ENCODE measurements at regions not wholly inside any gene's neighbourhood (a gene's known extent, or its start where the extent isn't known, plus 50 kb on each side); places are given as distances from the start of the nearest gene placed in this dataset.

DNA sequence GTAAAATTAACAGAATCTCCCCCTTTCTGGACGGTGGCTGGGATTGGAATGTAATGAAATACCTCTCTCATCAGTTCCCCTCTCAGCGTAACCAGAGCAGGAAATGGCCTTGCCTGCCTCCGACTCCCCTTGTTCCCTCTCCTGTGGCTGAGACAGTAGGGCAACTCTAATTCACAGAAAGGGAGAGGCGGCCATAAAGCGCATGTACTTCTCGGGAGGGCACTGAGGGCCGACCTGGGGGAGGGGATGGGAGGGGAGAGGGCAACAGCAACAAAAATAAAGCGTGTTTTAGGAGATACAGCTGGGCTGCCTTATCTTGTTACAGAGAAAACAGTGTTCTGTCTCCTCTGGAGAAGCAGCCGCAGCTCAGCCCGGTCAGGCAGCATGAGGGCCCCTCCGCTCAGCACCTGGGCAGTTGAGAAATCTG lies 783.3 kb upstream of the ARRDC4 start:
- no peak for DNase-seq
- H3K27ac Mint-ChIP-seq = no peak overlapping the region
- no peak overlapping the region for H3K4me3 Mint-ChIP-seq
- ChIA-PET CTCF (no interaction called here), POLR2A (no interaction called here)
- no peaks in the 10 kb centered on the region for H3K4me1 Mint-ChIP-seq
- no peaks in the 10 kb centered on the region for H3K36me3 Mint-ChIP-seq (ENCODE audit: low read depth)
- H3K9me3 Mint-ChIP-seq = peaks cover 6% of the 10 kb centered on the region
- H3K27me3 Mint-ChIP-seq = no peaks in the 10 kb centered on the region

DNA sequence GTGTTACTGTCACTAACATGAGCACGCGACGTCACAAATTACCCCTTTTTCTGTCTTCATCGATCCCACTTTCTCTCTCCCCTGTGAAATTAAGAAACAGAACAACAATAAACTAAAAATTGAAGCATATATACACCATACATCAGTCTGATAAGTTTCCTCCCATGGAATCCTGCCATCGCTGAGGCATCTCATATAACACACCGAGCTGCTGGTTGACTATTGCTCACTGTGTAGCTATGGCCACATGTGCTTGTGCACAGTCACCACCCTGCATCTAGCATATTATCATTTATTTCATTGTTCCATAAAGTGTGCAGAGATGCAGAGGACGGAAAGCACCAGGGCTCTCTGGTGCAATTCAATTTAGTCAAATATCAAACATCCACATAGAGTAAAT lies 777.9 kb upstream of the ARRDC4 start:
- Mint-ChIP-seq H3K27me3 (no peaks in the 10 kb centered on the region), H3K4me1 (no peaks in the 10 kb centered on the region), H3K4me3 (no peak overlapping the region), H3K9me3 (peaks cover 14% of the 10 kb centered on the region), H3K36me3 (ENCODE audit: low read depth) (no peaks in the 10 kb centered on the region), H3K27ac (no peak overlapping the region)
- ChIA-PET POLR2A (no interaction called here), CTCF (no interaction called here)
- no peak for DNase-seq

DNA sequence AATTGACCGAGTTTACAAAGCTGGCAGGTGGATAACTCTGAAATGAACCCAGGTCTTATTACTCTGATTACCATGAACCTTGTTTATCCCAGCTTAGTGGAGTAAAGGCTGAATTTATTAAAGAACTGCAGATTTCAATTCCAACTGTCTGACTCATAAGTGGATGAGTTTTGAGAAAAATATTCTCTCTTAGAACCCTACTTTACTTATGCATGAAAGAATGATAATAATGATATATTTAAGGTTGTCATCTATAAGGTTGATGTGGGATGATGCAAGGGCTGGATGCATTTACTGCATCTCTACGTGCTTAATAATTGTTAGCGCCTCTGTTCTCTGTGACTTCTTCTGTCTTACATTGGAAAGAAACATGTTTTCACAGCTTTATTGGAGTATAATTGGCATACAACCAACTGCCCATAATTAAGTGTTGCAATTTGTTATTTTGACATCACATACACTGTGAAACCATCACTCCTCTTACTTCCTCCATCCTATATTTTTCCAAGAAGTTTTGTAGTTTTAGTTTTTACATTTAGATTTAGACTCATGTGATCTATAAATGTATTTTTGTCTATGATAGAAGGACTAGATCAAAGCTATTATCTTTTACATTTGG lies 771.2 kb upstream of the ARRDC4 start:
- H3K27ac Mint-ChIP-seq = no peak overlapping the region

DNA sequence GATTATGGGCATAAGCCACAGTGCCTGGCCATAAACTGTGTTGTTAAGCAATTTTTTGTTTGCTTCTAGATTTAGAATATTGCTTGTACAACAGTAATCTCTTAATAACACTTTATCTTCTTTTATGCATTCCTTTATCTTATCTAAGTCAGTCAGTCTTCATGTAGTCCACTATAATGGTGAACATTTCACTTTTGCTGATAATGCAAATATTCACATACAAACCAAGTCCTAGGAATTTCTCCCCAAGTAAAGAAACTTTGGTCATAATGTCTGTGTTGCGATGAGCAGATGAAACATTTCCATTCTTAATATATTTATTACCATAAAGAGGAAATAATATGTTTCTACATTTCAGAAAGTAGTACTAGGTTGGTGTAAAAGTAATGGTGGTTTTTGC lies 765.8 kb upstream of the ARRDC4 start:
- H3K4me3 Mint-ChIP-seq = no peak overlapping the region
- ChIA-PET POLR2A (no interaction called here), CTCF (no interaction called here)
- H3K27ac Mint-ChIP-seq = no peak overlapping the region
- no peak for DNase-seq
- no peaks in the 10 kb centered on the region for H3K27me3 Mint-ChIP-seq
- H3K9me3 Mint-ChIP-seq = peaks cover 3% of the 10 kb centered on the region
- H3K4me1 Mint-ChIP-seq = no peaks in the 10 kb centered on the region
- H3K36me3 Mint-ChIP-seq (ENCODE audit: low read depth) = no peaks in the 10 kb centered on the region

More for the DNA sequence above, 771.2 kb upstream of the ARRDC4 start:
- DNase-seq = no peak
- Mint-ChIP-seq H3K4me1 (no peaks in the 10 kb centered on the region), H3K36me3 (ENCODE audit: low read depth) (no peaks in the 10 kb centered on the region), H3K9me3 (peaks cover 2% of the 10 kb centered on the region), H3K27me3 (no peaks in the 10 kb centered on the region), H3K4me3 (no peak overlapping the region)
- ChIA-PET CTCF (no interaction called here), POLR2A (no interaction called here)

GRCh38 chr15:97196048-97197014 lies 764.2 kb upstream of the ARRDC4 start:
- no peaks in the 10 kb centered on the region for H3K36me3 Mint-ChIP-seq (ENCODE audit: low read depth)
- DNase-seq = no peak
- no peaks in the 10 kb centered on the region for H3K27me3 Mint-ChIP-seq
- ChIA-PET POLR2A (no interaction called here), CTCF (no interaction called here)
- no peak overlapping the region for H3K27ac Mint-ChIP-seq
- no peak overlapping the region for H3K4me3 Mint-ChIP-seq
- peaks cover 3% of the 10 kb centered on the region for H3K9me3 Mint-ChIP-seq
- no peaks in the 10 kb centered on the region for H3K4me1 Mint-ChIP-seq

DNA sequence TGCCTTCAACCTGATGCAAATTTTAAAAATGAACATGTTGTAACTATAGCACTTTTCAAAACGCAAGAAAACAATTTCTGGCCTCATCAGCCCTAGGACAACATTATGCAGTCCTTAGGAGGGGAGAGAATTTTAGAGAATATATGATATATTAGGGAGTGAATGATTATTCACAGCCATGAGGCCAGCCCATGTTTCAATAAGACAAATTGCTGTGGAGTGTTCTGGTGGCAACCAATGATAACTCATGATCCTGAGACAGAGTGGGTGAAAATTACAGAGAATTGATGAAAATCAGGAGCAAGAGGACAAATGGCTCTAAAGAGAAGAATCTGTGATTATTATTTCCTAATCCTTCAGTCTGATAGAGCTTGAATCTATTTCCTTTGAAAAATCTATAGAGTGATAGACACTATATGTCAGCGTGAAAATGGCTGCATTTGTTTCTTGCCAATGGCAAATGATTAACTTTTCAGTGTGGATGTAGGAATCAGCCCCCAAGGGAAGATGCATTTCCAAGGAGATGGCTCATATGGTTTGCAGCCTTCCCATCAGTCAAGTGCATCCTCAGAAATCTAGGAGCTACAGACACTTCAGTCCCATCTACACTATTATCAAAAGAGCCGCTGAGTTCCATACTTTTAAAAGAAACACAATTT lies 761.0 kb upstream of the ARRDC4 start:
- DNase-seq = no peak

GRCh38 chr15:97200161-97200560 lies 760.3 kb upstream of the ARRDC4 start:
- ChIA-PET CTCF (no interaction called here), POLR2A (no interaction called here)
- DNase-seq = no peak
- no peaks in the 10 kb centered on the region for H3K36me3 Mint-ChIP-seq (ENCODE audit: low read depth)
- H3K4me1 Mint-ChIP-seq = no peaks in the 10 kb centered on the region
- H3K27me3 Mint-ChIP-seq = no peaks in the 10 kb centered on the region
- H3K27ac Mint-ChIP-seq = no peak overlapping the region
- H3K4me3 Mint-ChIP-seq = no peak overlapping the region
- H3K9me3 Mint-ChIP-seq = peaks cover 3% of the 10 kb centered on the region

More for the DNA sequence above, 761.0 kb upstream of the ARRDC4 start:
- H3K36me3 Mint-ChIP-seq (ENCODE audit: low read depth) = no peaks in the 10 kb centered on the region
- no peaks in the 10 kb centered on the region for H3K27me3 Mint-ChIP-seq
- H3K4me3 Mint-ChIP-seq = no peak overlapping the region
- CTCF ChIA-PET = no interaction called here
- H3K9me3 Mint-ChIP-seq = peaks cover 3% of the 10 kb centered on the region
- H3K27ac Mint-ChIP-seq = no peak overlapping the region
- POLR2A ChIA-PET = no interaction called here
- H3K4me1 Mint-ChIP-seq = no peaks in the 10 kb centered on the region

DNA sequence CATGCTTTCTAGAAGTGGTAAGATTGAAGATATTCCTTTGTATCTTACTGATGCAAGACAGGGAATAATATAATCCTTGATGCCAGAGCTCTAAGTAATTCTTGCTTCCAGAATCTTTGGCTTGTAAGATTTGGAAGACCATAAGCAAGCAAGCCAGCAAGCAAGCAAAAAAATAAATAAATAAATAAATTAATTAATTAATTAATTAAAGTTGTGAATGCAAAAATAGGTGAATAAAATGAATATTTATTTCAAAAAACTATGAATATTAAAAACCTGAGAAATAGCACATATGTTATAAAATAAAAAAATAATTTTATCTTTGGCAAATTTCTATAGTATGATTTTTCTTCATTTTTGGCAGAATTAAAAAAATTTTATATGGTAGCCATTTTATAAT lies 750.2 kb upstream of the ARRDC4 start:
- peaks cover 4% of the 10 kb centered on the region for H3K9me3 Mint-ChIP-seq
- ChIA-PET CTCF (no interaction called here), POLR2A (no interaction called here)
- H3K27me3 Mint-ChIP-seq = no peaks in the 10 kb centered on the region
- H3K27ac Mint-ChIP-seq = no peak overlapping the region
- no peak overlapping the region for H3K4me3 Mint-ChIP-seq
- no peaks in the 10 kb centered on the region for H3K36me3 Mint-ChIP-seq (ENCODE audit: low read depth)
- no peaks in the 10 kb centered on the region for H3K4me1 Mint-ChIP-seq
- no peak for DNase-seq

GRCh38 chr15:97215629-97216028 lies 744.9 kb upstream of the ARRDC4 start:
- no peak for DNase-seq
- no peak overlapping the region for H3K27ac Mint-ChIP-seq
- no peaks in the 10 kb centered on the region for H3K27me3 Mint-ChIP-seq
- H3K4me1 Mint-ChIP-seq = no peaks in the 10 kb centered on the region
- H3K9me3 Mint-ChIP-seq = peaks cover 2% of the 10 kb centered on the region
- CTCF ChIA-PET = no interaction called here
- POLR2A ChIA-PET = no interaction called here
- no peak overlapping the region for H3K4me3 Mint-ChIP-seq
- H3K36me3 Mint-ChIP-seq (ENCODE audit: low read depth) = no peaks in the 10 kb centered on the region

DNA sequence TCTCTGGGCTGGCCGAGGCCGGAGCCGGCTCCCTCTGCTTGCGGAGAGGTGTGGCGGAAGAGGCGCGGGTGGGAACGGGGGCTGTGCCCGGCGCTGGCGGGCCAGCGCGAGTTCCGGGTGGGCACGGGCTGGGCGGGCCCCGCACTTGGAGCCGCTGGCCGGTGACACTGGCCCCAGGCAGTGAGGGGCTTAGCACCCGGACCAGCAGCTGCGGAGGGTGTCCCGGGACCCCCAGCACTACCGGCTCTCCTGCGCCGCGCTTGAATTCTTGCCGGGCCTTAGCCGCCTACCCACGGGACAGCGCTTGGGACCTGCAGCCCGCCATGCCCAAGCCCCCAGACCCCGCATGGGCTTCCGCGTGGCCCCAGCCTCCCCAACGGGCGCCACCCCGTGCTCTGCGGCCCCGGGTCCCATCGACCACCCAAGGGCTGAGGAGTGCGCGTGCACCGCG lies 736.3 kb upstream of the ARRDC4 start:
- H3K9me3 Mint-ChIP-seq = peaks cover 10% of the 10 kb centered on the region
- DNase-seq = no peak
- no peak overlapping the region for H3K27ac Mint-ChIP-seq
- POLR2A ChIA-PET = no interaction called here
- H3K36me3 Mint-ChIP-seq (ENCODE audit: low read depth) = no peaks in the 10 kb centered on the region
- no peaks in the 10 kb centered on the region for H3K4me1 Mint-ChIP-seq
- no peaks in the 10 kb centered on the region for H3K27me3 Mint-ChIP-seq
- CTCF ChIA-PET = no interaction called here
- H3K4me3 Mint-ChIP-seq = no peak overlapping the region

DNA sequence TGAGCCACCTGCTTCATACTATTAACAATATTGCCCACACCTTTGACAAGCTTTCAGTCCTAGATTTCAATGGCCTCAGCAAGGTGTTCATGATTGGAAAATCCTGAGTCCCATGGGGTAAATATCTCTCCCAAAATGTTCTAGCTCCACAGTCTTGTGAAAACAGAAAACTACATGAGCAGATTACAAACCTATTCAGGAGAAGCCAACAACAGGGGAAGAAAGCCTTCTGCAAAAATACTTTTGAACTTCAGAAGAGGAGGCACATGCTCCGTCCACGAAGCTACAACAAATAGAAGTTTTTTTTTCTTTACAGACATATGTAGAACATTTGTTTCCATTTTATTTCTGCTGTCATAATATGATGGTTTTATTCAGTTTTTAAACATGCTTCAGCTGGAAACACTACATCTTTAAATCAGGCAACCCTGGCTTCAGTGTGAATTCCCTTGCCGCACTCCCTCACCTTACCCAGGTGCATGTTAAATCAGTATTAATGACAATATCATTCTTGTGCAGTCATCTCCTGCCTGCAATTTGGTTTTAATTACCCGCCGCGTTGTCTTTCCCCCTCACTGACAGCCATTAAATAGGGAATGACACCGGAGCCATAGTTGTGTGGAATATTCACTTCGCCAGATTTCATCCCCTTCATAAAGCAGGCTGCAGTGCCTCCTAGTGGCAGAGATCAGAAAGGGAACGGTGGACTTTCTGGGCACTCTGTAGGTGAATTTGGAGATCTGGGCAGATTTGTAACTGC lies 725.5 kb upstream of the ARRDC4 start:
- CTCF ChIA-PET = interaction anchor here (1.3 kb wide), 1 partner anchor 908 kb away, joined by 6 read pairs; no protein-coding TSS in a partner anchor
- DNase-seq = no peak

DNA sequence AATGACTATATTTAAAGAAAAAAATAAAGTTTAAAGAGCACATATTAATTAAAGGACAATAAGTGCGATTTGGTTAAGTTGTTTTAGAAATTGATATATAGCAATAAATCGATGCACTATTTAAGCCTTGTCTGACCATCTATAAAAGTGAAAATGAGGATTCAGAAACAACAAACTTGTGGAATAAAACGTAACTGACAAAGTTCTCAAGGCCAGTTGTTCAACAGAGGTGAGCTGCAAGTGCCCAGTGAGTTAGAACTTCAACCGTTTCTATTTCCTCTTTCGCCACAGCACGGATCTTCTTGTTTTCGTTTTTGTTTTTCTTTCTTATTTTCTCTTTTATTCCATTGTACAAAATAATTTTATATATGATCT lies 724.9 kb upstream of the ARRDC4 start:
- no peak overlapping the region for H3K4me3 Mint-ChIP-seq
- ChIA-PET CTCF (no interaction called here), POLR2A (no interaction called here)
- no peak for DNase-seq
- H3K27me3 Mint-ChIP-seq = no peaks in the 10 kb centered on the region
- no peaks in the 10 kb centered on the region for H3K4me1 Mint-ChIP-seq
- no peaks in the 10 kb centered on the region for H3K36me3 Mint-ChIP-seq (ENCODE audit: low read depth)
- no peak overlapping the region for H3K27ac Mint-ChIP-seq
- no peaks in the 10 kb centered on the region for H3K9me3 Mint-ChIP-seq

More for the DNA sequence above, 725.5 kb upstream of the ARRDC4 start:
- Mint-ChIP-seq H3K27me3 (no peaks in the 10 kb centered on the region), H3K4me1 (no peaks in the 10 kb centered on the region), H3K36me3 (ENCODE audit: low read depth) (no peaks in the 10 kb centered on the region), H3K27ac (no peak overlapping the region), H3K4me3 (no peak overlapping the region), H3K9me3 (no peaks in the 10 kb centered on the region)
- POLR2A ChIA-PET = no interaction called here

DNA sequence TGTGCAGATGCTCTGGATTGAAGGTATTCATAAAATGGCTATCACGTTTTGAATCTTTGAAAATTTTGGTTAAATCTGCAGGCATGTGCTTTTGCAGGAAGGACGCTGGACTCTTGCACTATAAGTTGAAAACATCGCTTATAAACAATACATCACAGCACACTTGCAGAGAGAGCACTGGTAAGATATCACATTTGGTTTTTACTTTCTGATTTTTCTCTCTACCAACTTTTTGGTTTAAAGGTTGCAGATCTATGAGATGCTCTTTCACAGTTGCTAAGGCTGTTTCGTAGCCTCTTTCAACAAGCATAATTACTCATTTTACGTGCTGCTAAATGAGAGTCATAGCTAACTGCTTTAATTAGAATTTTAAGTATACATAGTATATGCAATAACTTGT lies 724.4 kb upstream of the ARRDC4 start:
- Mint-ChIP-seq H3K27ac (no peak overlapping the region), H3K4me3 (no peak overlapping the region), H3K9me3 (no peaks in the 10 kb centered on the region), H3K27me3 (no peaks in the 10 kb centered on the region), H3K4me1 (no peaks in the 10 kb centered on the region), H3K36me3 (ENCODE audit: low read depth) (no peaks in the 10 kb centered on the region)
- POLR2A ChIA-PET = no interaction called here
- no peak for DNase-seq
- CTCF ChIA-PET = no interaction called here
